IMR-90 (cell line): ENCODE measurements at regions not wholly inside any gene's neighbourhood (a gene's known extent, or its start where the extent isn't known, plus 50 kb on each side); places are given as distances from the start of the nearest gene placed in this dataset.

Source experiments
- ATAC-seq: fragments of 200-7000 bp; cut with Tn5 transposase; 2 replicates; pipeline ENCODE4 v1.9.1; 2020; ENCODE audit warnings: low read depth, mild to moderate bottlenecking, moderate library complexity
- BruUV-seq: library from RNA; stranded (reverse); fragments of 400-500 nt; replicated peaks from 2 replicates; lab custom pipeline; 2021; lab: Mats Ljungman, UMichigan
- CTCF ChIA-PET: fragments of 300-600 bp; formaldehyde crosslinking; extraction: SDS; loops from one replicate; lab custom pipeline; 2021; ENCODE audit warnings: antibody characterized with exemption; lab: Yijun Ruan, JAX
- POLR2A ChIA-PET: fragments of 300-600 bp; sonication (Branson Sonifier 250); formaldehyde crosslinking; loops from one replicate; lab custom pipeline; 2022; ENCODE audit warnings: antibody characterized with exemption; ENCODE audit not compliant: unreplicated experiment; lab: Charles Lee
- DNase-seq: peaks from one replicate; pipeline ENCODE4 v3.0.0; 2013
- H2AFZ ChIP-seq: replicated peaks from 2 replicates; pipeline ENCODE3; 2013; ENCODE audit warnings: low read length, mild to moderate bottlenecking; ENCODE audit not compliant: poor library complexity
- H2AK5ac ChIP-seq: 2 replicates; pipeline ENCODE4 v1.6.1; 2013; ENCODE audit warnings: low read depth, low read length, inconsistent platforms
- H2AK9ac ChIP-seq: replicated peaks from 2 replicates; pipeline ENCODE3; 2013; ENCODE audit warnings: mild to moderate bottlenecking, low read depth, low read length, moderate library complexity; ENCODE audit not compliant: poor library complexity
- H2BK120ac ChIP-seq: 2 replicates; pipeline ENCODE4 v1.6.1; 2013; ENCODE audit warnings: low read depth, low read length, inconsistent platforms
- H2BK15ac ChIP-seq: 3 replicates; pipeline ENCODE4 v1.6.1; 2013; ENCODE audit warnings: low read depth, low read length, inconsistent platforms
- H2BK20ac ChIP-seq: 2 replicates; pipeline ENCODE4 v1.6.1; 2013; ENCODE audit warnings: low read depth, mild to moderate bottlenecking, inconsistent platforms, low read length, moderate library complexity
- H2BK5ac ChIP-seq: 2 replicates; pipeline ENCODE4 v1.6.1; 2013; ENCODE audit warnings: mild to moderate bottlenecking, low read depth, low read length, inconsistent platforms; ENCODE audit not compliant: poor library complexity, severe bottlenecking
- H3K14ac ChIP-seq: replicated peaks from 2 replicates; pipeline ENCODE4 v1.6.1; 2013; ENCODE audit warnings: low read depth, low read length, inconsistent platforms
- H3K18ac ChIP-seq: 2 replicates; pipeline ENCODE4 v1.6.1; 2013; ENCODE audit warnings: low read depth, low read length, control low read depth
- H3K23ac ChIP-seq: 2 replicates; pipeline ENCODE4 v1.6.1; 2013; ENCODE audit warnings: low read depth, low read length, inconsistent platforms
- H3K27ac ChIP-seq: 2 replicates; pipeline ENCODE4 v1.5.1; 2013; ENCODE audit warnings: mild to moderate bottlenecking, control low read depth, low read length; ENCODE audit not compliant: insufficient read depth
- H3K27me3 ChIP-seq: 2 replicates; pipeline ENCODE4 v1.6.1; 2013; ENCODE audit warnings: low read length; ENCODE audit not compliant: control insufficient read depth, insufficient read depth
- H3K36me3 ChIP-seq: 2 replicates; pipeline ENCODE4 v1.6.1; 2013; ENCODE audit warnings: low read length, mixed read lengths; ENCODE audit not compliant: control insufficient read depth, insufficient read depth
- H3K4ac ChIP-seq: 2 replicates; pipeline ENCODE4 v1.6.1; 2013; ENCODE audit warnings: low read depth, low read length, inconsistent platforms
- H3K4me1 ChIP-seq: 2 replicates; pipeline ENCODE4 v1.6.1; 2013; ENCODE audit warnings: low read length, mixed read lengths; ENCODE audit not compliant: control insufficient read depth, insufficient read depth
- H3K4me2 ChIP-seq: 2 replicates; pipeline ENCODE4 v1.6.1; 2013; ENCODE audit warnings: low read depth, mild to moderate bottlenecking, control low read depth, low read length, moderate library complexity
- H3K4me3 ChIP-seq: 2 replicates; pipeline ENCODE4 v1.5.1; 2013; ENCODE audit warnings: low read depth, mild to moderate bottlenecking, control low read depth, low read length, moderate library complexity; ENCODE audit not compliant: insufficient read depth
- H3K56ac ChIP-seq: 2 replicates; pipeline ENCODE4 v1.6.1; 2013; ENCODE audit warnings: low read length, inconsistent platforms; ENCODE audit not compliant: insufficient read depth; ENCODE audit errors: extremely low read depth
- H3K79me1 ChIP-seq, 2 experiments: 2 replicates each; pipeline ENCODE4 v1.6.1; 2013; ENCODE audit warnings: low read length in 2 of 2, inconsistent platforms in 1 of 2, low read depth in 1 of 2
- H3K9ac ChIP-seq: 2 replicates; pipeline ENCODE4 v1.6.1; 2013; ENCODE audit warnings: low read depth, low read length, control low read depth
- H3K9me1 ChIP-seq: 2 replicates; pipeline ENCODE4 v1.6.1; 2013; ENCODE audit warnings: low read length, inconsistent platforms; ENCODE audit not compliant: insufficient read depth
- H3K9me3 ChIP-seq: 2 replicates; pipeline ENCODE4 v1.6.1; 2013; ENCODE audit warnings: low read length; ENCODE audit not compliant: control insufficient read depth, insufficient read depth
- H4K20me1 ChIP-seq: 2 replicates; pipeline ENCODE4 v1.6.1; 2013; ENCODE audit warnings: low read length, inconsistent platforms; ENCODE audit not compliant: insufficient read depth
- H4K5ac ChIP-seq: 2 replicates; pipeline ENCODE4 v1.6.1; 2013; ENCODE audit warnings: mild to moderate bottlenecking, low read depth, low read length, control low read depth
- H4K8ac ChIP-seq, 2 experiments: 2 replicates each; pipeline ENCODE4 v1.6.1; 2013; ENCODE audit warnings: low read depth in 2 of 2, low read length in 2 of 2, control low read depth in 1 of 2, inconsistent platforms in 1 of 2
- H4K91ac ChIP-seq: 2 replicates; pipeline ENCODE4 v1.6.1; 2013; ENCODE audit warnings: low read depth, low read length, inconsistent platforms; ENCODE audit not compliant: insufficient read depth
- BHLHE40 ChIP-seq: fragments of 150-350 bp; IDR thresholded peaks from 2 replicates; pipeline ENCODE4 v1.6.1; 2016; ENCODE audit warnings: mild to moderate bottlenecking, low read depth, low read length
- CEBPB ChIP-seq: IDR thresholded peaks from 2 replicates; pipeline ENCODE4 v1.6.1; 2012; ENCODE audit warnings: low read depth, low read length, improper control_type of control experiment
- CHD1 ChIP-seq: IDR thresholded peaks from 2 replicates; pipeline ENCODE4 v1.6.1; 2012; ENCODE audit warnings: low read depth, low read length, improper control_type of control experiment
- FOS ChIP-seq: fragments of 150-350 bp; IDR thresholded peaks from 2 replicates; pipeline ENCODE4 v1.6.1; 2016; ENCODE audit warnings: low read depth, low read length
- MAFK ChIP-seq: IDR thresholded peaks from 2 replicates; pipeline ENCODE4 v1.6.1; 2012; ENCODE audit warnings: low read depth, low read length, improper control_type of control experiment
- MAZ ChIP-seq: IDR thresholded peaks from 2 replicates; pipeline ENCODE4 v1.6.1; 2012; ENCODE audit warnings: low read depth, mild to moderate bottlenecking, low read length, improper control_type of control experiment, moderate library complexity, borderline replicate concordance
- MXI1 ChIP-seq: IDR thresholded peaks from 2 replicates; pipeline ENCODE4 v1.6.1; 2012; ENCODE audit warnings: low read depth, mild to moderate bottlenecking, low read length, moderate library complexity, borderline replicate concordance
- NFE2L2 ChIP-seq: fragments of 150-350 bp; IDR thresholded peaks from 2 replicates; pipeline ENCODE4 v1.6.1; 2016; ENCODE audit warnings: low read depth, mild to moderate bottlenecking, low read length
- POLR2A ChIP-seq: IDR thresholded peaks from 2 replicates; pipeline ENCODE4 v1.6.1; 2012; ENCODE audit warnings: mild to moderate bottlenecking, low read depth, low read length
- RAD21 ChIP-seq: IDR thresholded peaks from 2 replicates; pipeline ENCODE4 v1.6.1; 2012; ENCODE audit warnings: low read length, improper control_type of control experiment
- RCOR1 ChIP-seq: IDR thresholded peaks from 2 replicates; pipeline ENCODE4 v1.6.1; 2012; ENCODE audit warnings: mild to moderate bottlenecking, low read length, improper control_type of control experiment; ENCODE audit not compliant: insufficient replicate concordance
- RFX5 ChIP-seq: IDR thresholded peaks from 2 replicates; pipeline ENCODE4 v1.8.0; 2012; ENCODE audit warnings: low read depth, mild to moderate bottlenecking, low read length, moderate library complexity
- SMC3 ChIP-seq: fragments of 150-350 bp; IDR thresholded peaks from 2 replicates; pipeline ENCODE4 v1.6.1; 2016; ENCODE audit warnings: low read depth, mild to moderate bottlenecking, antibody characterized with exemption, low read length, moderate library complexity
- WGBS, 2 experiments: methylation state at CpG; one replicate each; pipeline versions ENCODE4 v1.1.5 to v1.1.7; 2013; ENCODE audit warnings: missing lambda C conversion rate in 2 of 2; ENCODE audit not compliant: insufficient read length in 1 of 2; ENCODE audit errors: extremely low coverage in 2 of 2; 5-methylcytosine and 5-hydroxymethylcytosine counted together
- dilution Hi-C: fragments of 300-500 bp; cut with HindIII; formaldehyde crosslinking; loops from one replicate; pipeline ENCODE4 v1.14.3; 2018; ENCODE audit warnings: low sequenced_read_pairs; ENCODE audit not compliant: unreplicated experiment
- in situ Hi-C: fragments of 300-500 bp; cut with MboI; formaldehyde crosslinking; loops from 3 replicates; pipeline ENCODE4 v1.14.3; 2019; ENCODE audit warnings: low sequenced_read_pairs, inconsistent platforms, mixed read lengths
- intact Hi-C: fragments of 100-400 bp; cut with micrococcal nuclease; formaldehyde crosslinking; loops from 2 replicates; pipeline ENCODE4 v1.10.0; 2022
- TF ChIP-seq, protein P1 (sequence below): fragments of 150-350 bp; IDR thresholded peaks from 2 replicates; pipeline ENCODE4 v1.6.1; 2017; ENCODE audit warnings: mild to moderate bottlenecking, antibody characterized with exemption, low read length, low read depth
- TF ChIP-seq, protein P2 (sequence below): conservative IDR thresholded peaks from 2 replicates; pipeline ENCODE4 v1.5.1; 2012; ENCODE audit warnings: mild to moderate bottlenecking, low read depth, low read length, improper control_type of control experiment
- TF ChIP-seq, protein P3 (sequence below): fragments of 150-350 bp; IDR thresholded peaks from 2 replicates; pipeline ENCODE4 v1.6.1; 2016; ENCODE audit warnings: low read depth, mild to moderate bottlenecking, low read length, moderate library complexity, borderline replicate concordance

DNA sequence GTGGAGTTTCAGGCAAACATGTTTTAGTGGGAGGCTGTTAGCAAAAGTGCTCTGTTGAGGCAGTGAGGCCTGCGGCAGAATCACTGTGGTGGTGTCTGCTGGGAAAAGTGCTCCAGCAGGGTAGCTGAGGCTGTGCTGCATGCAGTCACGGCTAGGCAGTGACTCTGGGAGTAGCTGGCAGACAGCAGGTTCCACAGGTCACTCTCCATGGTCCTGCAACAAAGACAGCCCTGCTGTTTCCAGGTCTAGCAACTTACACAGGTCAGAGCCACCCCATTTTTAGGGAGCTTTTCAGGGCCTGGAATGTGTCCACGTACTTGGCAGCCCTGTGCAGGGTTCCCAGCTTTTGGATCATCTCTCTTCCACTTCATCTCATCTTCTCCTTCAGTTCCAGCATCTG is 184.3 kb downstream of the NAA11 start:
- Histone ChIP-seq H3K79me1 (no peaks in the 10 kb centered on the region), H3K4me3 (no peak overlapping the region), H4K20me1 (no peaks in the 10 kb centered on the region), H3K56ac (no peak overlapping the region), H2AK9ac (peak overlapping the region; percentile 31), H2BK120ac (no peak overlapping the region), H3K27ac (no peak overlapping the region), H2BK20ac (no peak overlapping the region), H2AFZ (no peak overlapping the region), H3K23ac (no peak overlapping the region), H3K9me3 (no peaks in the 10 kb centered on the region), H3K9ac (no peak overlapping the region), H3K4me1 (no peaks in the 10 kb centered on the region), H2AK5ac (no peak overlapping the region), H3K4me2 (no peak overlapping the region), H3K36me3 (no peaks in the 10 kb centered on the region), H3K9me1 (no peaks in the 10 kb centered on the region), H4K8ac (no peak overlapping the region), H2BK5ac (no peak overlapping the region), H3K18ac (no peak overlapping the region), H4K91ac (no peak overlapping the region), H3K14ac (no peak overlapping the region), H2BK15ac (no peak overlapping the region), H3K27me3 (no peaks in the 10 kb centered on the region), H3K4ac (no peak overlapping the region), H4K5ac (no peak overlapping the region)
- intact Hi-C loops (no loop called here), dilution Hi-C loops (no loop called here), in situ Hi-C loops (no loop called here)
- DNase-seq (peak; percentile 1), ATAC-seq (peak; percentile 75)
- TF ChIP-seq CHD1 (no peak), RFX5 (no peak), MAFK (no peak), BHLHE40 (no peak), NFE2L2 (no peak), SMC3 (no peak), RCOR1 (no peak), CEBPB (no peak), POLR2A (no peak), RAD21 (no peak), FOS (no peak), MXI1 (no peak), MAZ (no peak)
- TF ChIP-seq, protein P1, sequence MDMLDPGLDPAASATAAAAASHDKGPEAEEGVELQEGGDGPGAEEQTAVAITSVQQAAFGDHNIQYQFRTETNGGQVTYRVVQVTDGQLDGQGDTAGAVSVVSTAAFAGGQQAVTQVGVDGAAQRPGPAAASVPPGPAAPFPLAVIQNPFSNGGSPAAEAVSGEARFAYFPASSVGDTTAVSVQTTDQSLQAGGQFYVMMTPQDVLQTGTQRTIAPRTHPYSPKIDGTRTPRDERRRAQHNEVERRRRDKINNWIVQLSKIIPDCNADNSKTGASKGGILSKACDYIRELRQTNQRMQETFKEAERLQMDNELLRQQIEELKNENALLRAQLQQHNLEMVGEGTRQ: no peak
- TF ChIP-seq, protein P2, sequence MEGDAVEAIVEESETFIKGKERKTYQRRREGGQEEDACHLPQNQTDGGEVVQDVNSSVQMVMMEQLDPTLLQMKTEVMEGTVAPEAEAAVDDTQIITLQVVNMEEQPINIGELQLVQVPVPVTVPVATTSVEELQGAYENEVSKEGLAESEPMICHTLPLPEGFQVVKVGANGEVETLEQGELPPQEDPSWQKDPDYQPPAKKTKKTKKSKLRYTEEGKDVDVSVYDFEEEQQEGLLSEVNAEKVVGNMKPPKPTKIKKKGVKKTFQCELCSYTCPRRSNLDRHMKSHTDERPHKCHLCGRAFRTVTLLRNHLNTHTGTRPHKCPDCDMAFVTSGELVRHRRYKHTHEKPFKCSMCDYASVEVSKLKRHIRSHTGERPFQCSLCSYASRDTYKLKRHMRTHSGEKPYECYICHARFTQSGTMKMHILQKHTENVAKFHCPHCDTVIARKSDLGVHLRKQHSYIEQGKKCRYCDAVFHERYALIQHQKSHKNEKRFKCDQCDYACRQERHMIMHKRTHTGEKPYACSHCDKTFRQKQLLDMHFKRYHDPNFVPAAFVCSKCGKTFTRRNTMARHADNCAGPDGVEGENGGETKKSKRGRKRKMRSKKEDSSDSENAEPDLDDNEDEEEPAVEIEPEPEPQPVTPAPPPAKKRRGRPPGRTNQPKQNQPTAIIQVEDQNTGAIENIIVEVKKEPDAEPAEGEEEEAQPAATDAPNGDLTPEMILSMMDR: no peak
- TF ChIP-seq, protein P3, sequence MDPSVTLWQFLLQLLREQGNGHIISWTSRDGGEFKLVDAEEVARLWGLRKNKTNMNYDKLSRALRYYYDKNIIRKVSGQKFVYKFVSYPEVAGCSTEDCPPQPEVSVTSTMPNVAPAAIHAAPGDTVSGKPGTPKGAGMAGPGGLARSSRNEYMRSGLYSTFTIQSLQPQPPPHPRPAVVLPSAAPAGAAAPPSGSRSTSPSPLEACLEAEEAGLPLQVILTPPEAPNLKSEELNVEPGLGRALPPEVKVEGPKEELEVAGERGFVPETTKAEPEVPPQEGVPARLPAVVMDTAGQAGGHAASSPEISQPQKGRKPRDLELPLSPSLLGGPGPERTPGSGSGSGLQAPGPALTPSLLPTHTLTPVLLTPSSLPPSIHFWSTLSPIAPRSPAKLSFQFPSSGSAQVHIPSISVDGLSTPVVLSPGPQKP: no peak
- CTCF ChIA-PET: no interaction called here
- POLR2A ChIA-PET: no interaction called here
- BruUV-seq: no TSS peak
- WGBS, 2 experiments: 33% methylated on average over 1 of the region's 3 CpGs; no CpG with 5 or more reads in 1 of the 2 experiments
